DND-41 (cell line): ENCODE measurements at regions not wholly inside any gene's neighbourhood (a gene's known extent, or its start where the extent isn't known, plus 50 kb on each side); places are given as distances from the start of the nearest gene placed in this dataset.

Experiments
- ATAC-seq: fragments of 200-7000 bp; cut with Tn5 transposase; 3 replicates; pipeline ENCODE4 v1.9.1; 2021; ENCODE audit warnings: low read depth; ENCODE audit not compliant: insufficient read depth
- DNase-seq: peaks from one replicate; pipeline ENCODE4 v3.0.0-alpha.2; 2020
- H2AFZ ChIP-seq: 2 replicates; pipeline ENCODE4 v1.6.0; 2012; ENCODE audit warnings: low read depth, low read length
- H3K27ac ChIP-seq: 2 replicates; pipeline ENCODE4 v1.5.1; 2012; ENCODE audit warnings: low read length, inconsistent platforms
- H3K27me3 ChIP-seq: fragments of 200-600 bp; sonication (generic); 2 replicates; pipeline ENCODE4 v1.6.0; 2012; ENCODE audit warnings: low read length, mild to moderate bottlenecking, inconsistent platforms; ENCODE audit not compliant: insufficient read depth, poor library complexity
- H3K36me3 ChIP-seq: 2 replicates; pipeline ENCODE4 v1.5.1; 2012; ENCODE audit warnings: low read length, inconsistent platforms; ENCODE audit not compliant: insufficient read depth
- H3K4me1 ChIP-seq: 2 replicates; pipeline ENCODE4 v1.5.1; 2012; ENCODE audit warnings: mild to moderate bottlenecking, low read length; ENCODE audit not compliant: insufficient read depth
- H3K4me2 ChIP-seq: 2 replicates; pipeline ENCODE4 v1.6.0; 2012; ENCODE audit warnings: mild to moderate bottlenecking, moderate library complexity, low read length, inconsistent platforms; ENCODE audit not compliant: insufficient read depth
- H3K4me3 ChIP-seq, 2 experiments: fragments of 200-600 bp in 1 of 2; shearing (Covaris generic) in 1 of 2; 2 replicates each; pipeline ENCODE4 v1.5.1; 2012 to 2016; ENCODE audit warnings: inconsistent platforms in 2 of 2, low read length in 2 of 2, mild to moderate bottlenecking in 2 of 2, low read depth in 1 of 2, moderate library complexity in 1 of 2
- H3K79me2 ChIP-seq: 2 replicates; pipeline ENCODE4 v1.6.0; 2012; ENCODE audit warnings: low read length, inconsistent platforms; ENCODE audit not compliant: insufficient read depth
- H3K9ac ChIP-seq: 2 replicates; pipeline ENCODE4 v1.6.0; 2012; ENCODE audit warnings: low read depth, mild to moderate bottlenecking, inconsistent platforms, low read length, moderate library complexity
- H3K9me3 ChIP-seq: 2 replicates; pipeline ENCODE4 v1.5.1; 2012; ENCODE audit warnings: low read length, moderate library complexity, mild to moderate bottlenecking, inconsistent platforms; ENCODE audit not compliant: insufficient read depth, severe bottlenecking
- H4K20me1 ChIP-seq: 2 replicates; pipeline ENCODE4 v1.6.0; 2012; ENCODE audit warnings: low read length; ENCODE audit not compliant: insufficient read depth
- EZH2 ChIP-seq: IDR thresholded peaks from 3 replicates; pipeline ENCODE4 v1.6.1; 2012; ENCODE audit warnings: borderline replicate concordance, low read depth, mild to moderate bottlenecking, moderate library complexity, low read length, inconsistent platforms; ENCODE audit not compliant: severe bottlenecking
- TF ChIP-seq, protein P1 (sequence below): IDR thresholded peaks from 2 replicates; pipeline ENCODE4 v1.5.1; 2012; ENCODE audit warnings: borderline replicate concordance, low read length, moderate library complexity, mild to moderate bottlenecking; ENCODE audit not compliant: poor library complexity, severe bottlenecking; ENCODE audit errors: extremely low read depth

GRCh38 chr11:116117331-116118137 is 613.3 kb upstream of the CADM1 start:
- Histone ChIP-seq H3K27ac (no peak overlapping the region), H3K27me3 (peaks cover 7% of the 10 kb centered on the region), H3K79me2 (no peaks in the 10 kb centered on the region), H3K36me3 (no peaks in the 10 kb centered on the region), H2AFZ (no peak overlapping the region), H3K9me3 (peaks cover 4% of the 10 kb centered on the region), H3K9ac (no peak overlapping the region), H3K4me1 (no peaks in the 10 kb centered on the region), H3K4me2 (no peak overlapping the region), H3K4me3 (no peak overlapping the region), H4K20me1 (no peaks in the 10 kb centered on the region)
- no peak for DNase-seq
- TF ChIP-seq, protein P1, sequence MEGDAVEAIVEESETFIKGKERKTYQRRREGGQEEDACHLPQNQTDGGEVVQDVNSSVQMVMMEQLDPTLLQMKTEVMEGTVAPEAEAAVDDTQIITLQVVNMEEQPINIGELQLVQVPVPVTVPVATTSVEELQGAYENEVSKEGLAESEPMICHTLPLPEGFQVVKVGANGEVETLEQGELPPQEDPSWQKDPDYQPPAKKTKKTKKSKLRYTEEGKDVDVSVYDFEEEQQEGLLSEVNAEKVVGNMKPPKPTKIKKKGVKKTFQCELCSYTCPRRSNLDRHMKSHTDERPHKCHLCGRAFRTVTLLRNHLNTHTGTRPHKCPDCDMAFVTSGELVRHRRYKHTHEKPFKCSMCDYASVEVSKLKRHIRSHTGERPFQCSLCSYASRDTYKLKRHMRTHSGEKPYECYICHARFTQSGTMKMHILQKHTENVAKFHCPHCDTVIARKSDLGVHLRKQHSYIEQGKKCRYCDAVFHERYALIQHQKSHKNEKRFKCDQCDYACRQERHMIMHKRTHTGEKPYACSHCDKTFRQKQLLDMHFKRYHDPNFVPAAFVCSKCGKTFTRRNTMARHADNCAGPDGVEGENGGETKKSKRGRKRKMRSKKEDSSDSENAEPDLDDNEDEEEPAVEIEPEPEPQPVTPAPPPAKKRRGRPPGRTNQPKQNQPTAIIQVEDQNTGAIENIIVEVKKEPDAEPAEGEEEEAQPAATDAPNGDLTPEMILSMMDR: no peak
- no peak for TF ChIP-seq EZH2
- no peak for ATAC-seq

GRCh38 chr11:116115801-116116200 is 611.6 kb upstream of the CADM1 start:
- no peak for TF ChIP-seq EZH2
- TF ChIP-seq, protein P1: no peak
- Histone ChIP-seq H3K9ac (no peak overlapping the region), H3K36me3 (no peaks in the 10 kb centered on the region), H3K9me3 (peaks cover 4% of the 10 kb centered on the region), H3K27ac (no peak overlapping the region), H4K20me1 (no peaks in the 10 kb centered on the region), H3K79me2 (no peaks in the 10 kb centered on the region), H3K4me1 (no peaks in the 10 kb centered on the region), H2AFZ (no peak overlapping the region), H3K4me2 (no peak overlapping the region), H3K27me3 (no peaks in the 10 kb centered on the region), H3K4me3 (no peak overlapping the region)
- ATAC-seq (no peak), DNase-seq (no peak)

DNA sequence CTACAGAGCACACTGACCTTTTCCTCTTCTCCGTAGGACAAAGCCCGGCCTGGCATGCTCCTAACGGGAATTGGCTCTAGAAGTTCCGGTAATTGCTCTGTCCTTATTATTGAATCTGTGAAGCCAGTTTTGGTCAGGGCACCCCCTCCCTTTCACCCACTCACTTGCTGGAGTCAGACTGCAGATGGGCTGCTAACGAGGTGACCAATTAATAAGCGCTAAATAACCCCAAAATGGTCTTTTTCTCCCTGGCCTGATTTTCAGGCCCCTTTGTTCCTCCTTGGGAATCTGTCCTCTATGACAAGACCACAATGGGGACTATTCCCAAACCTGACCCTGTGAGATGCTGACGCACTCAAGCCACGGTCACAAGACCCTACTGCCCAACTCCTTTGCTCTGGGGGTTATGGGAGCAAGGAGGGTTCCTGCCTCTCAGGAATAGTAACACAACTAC is 610.0 kb upstream of the CADM1 start:
- no peaks in the 10 kb centered on the region for H3K4me1 ChIP-seq
- TF ChIP-seq EZH2: no peak
- TF ChIP-seq, protein P1: no peak
- H3K79me2 ChIP-seq: no peaks in the 10 kb centered on the region
- H2AFZ ChIP-seq: no peak overlapping the region
- no peak overlapping the region for H3K27ac ChIP-seq
- no peaks in the 10 kb centered on the region for H4K20me1 ChIP-seq
- no peak overlapping the region for H3K4me2 ChIP-seq
- H3K36me3 ChIP-seq: no peaks in the 10 kb centered on the region
- ATAC-seq: no peak
- H3K9ac ChIP-seq: no peak overlapping the region
- no peak overlapping the region for H3K4me3 ChIP-seq
- DNase-seq: no peak
- H3K9me3 ChIP-seq: peaks cover 4% of the 10 kb centered on the region
- H3K27me3 ChIP-seq: no peaks in the 10 kb centered on the region
